AG10803 (cell line): ENCODE measurements at regions not wholly inside any gene's neighbourhood (a gene's known extent, or its start where the extent isn't known, plus 50 kb on each side); places are given as distances from the start of the nearest gene placed in this dataset.

ENCODE experiments used
- DNase-seq: peaks from one replicate; pipeline ENCODE4 v3.0.0; 2010; ENCODE audit warnings: low read depth
- H3K4me3 ChIP-seq: 2 replicates; pipeline ENCODE4 v1.5.1; 2011; ENCODE audit warnings: mild to moderate bottlenecking, low read length, control low read depth
- TF ChIP-seq, protein P1 (sequence below): conservative IDR thresholded peaks from 2 replicates; pipeline ENCODE4 v1.5.1; 2011; ENCODE audit warnings: mild to moderate bottlenecking, low read length, control low read depth, inconsistent platforms

DNA sequence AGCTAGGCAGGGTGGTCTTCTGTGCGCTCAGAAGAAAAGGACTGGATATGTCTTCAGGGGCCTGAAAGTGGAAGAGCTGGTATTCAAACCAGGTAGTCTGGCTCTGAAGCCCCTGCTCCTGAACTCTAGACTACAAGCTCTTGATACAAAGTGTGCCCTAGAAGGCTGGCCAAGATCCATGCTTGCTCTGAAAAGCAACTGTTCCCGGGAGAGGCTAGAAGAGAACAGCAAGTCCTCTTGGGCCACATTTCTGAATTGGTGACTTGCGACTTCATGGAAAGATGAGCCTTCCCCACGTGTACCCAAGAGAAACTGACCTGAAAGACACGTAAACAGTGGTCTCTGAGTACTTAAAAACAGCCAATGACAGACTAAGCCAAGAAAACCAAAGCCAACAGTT is 123.3 kb upstream of the GRIK3 start:
- TF ChIP-seq, protein P1, sequence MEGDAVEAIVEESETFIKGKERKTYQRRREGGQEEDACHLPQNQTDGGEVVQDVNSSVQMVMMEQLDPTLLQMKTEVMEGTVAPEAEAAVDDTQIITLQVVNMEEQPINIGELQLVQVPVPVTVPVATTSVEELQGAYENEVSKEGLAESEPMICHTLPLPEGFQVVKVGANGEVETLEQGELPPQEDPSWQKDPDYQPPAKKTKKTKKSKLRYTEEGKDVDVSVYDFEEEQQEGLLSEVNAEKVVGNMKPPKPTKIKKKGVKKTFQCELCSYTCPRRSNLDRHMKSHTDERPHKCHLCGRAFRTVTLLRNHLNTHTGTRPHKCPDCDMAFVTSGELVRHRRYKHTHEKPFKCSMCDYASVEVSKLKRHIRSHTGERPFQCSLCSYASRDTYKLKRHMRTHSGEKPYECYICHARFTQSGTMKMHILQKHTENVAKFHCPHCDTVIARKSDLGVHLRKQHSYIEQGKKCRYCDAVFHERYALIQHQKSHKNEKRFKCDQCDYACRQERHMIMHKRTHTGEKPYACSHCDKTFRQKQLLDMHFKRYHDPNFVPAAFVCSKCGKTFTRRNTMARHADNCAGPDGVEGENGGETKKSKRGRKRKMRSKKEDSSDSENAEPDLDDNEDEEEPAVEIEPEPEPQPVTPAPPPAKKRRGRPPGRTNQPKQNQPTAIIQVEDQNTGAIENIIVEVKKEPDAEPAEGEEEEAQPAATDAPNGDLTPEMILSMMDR = no peak
- DNase-seq = no peak
- no peak overlapping the region for H3K4me3 ChIP-seq

DNA sequence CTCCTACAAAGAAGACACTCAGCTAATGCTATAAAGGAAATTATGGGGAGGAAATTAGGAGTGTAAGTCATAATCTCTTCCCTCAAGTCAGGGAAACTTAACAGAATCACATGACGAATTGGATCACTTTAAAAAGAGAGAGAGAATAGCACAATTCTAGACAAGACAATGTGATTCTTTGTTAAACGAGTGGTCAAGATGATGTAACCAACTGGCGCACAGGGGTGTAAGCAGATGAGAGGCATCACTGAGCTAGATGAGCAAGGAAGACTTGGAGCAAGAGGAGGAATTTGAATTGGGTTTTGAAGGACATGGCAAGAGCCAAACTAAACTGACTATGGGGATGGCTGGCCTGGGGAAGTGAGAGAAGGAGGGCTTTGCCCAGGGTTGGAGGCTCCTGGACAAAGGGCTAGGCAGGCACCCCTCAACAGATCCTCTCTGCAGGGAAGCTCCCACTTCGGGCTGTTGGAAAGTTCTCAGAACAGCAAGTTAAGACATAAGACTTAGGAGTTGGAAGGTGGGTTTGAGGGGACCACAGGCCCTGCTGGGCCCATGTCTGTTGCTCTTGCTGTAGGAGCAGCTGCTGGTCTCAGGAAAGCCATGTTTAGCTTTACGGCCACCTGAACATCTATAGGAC is 123.9 kb upstream of the GRIK3 start:
- TF ChIP-seq, protein P1 = no peak
- H3K4me3 ChIP-seq = no peak overlapping the region
- no peak for DNase-seq

DNA sequence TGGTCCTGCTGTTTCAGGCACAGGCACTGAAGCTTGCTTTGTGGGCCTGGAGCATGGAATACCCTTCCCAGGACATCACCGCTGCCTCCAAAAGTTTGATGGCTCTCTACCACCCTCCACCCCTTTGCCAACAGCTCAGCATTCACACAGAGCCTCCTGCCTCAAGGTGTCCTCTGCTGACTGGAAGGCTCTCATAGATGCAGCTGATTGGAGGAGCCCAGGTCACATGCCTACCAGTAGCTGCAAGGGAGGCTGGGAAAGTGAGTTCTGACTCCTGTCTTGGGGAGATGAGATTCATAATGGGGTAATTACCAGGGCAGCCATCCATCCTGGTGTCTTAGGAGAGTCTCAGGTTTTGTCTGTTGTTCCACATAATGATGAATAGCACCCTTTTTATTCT is 124.8 kb upstream of the GRIK3 start:
- no peak overlapping the region for H3K4me3 ChIP-seq
- TF ChIP-seq, protein P1 = no peak

DNA sequence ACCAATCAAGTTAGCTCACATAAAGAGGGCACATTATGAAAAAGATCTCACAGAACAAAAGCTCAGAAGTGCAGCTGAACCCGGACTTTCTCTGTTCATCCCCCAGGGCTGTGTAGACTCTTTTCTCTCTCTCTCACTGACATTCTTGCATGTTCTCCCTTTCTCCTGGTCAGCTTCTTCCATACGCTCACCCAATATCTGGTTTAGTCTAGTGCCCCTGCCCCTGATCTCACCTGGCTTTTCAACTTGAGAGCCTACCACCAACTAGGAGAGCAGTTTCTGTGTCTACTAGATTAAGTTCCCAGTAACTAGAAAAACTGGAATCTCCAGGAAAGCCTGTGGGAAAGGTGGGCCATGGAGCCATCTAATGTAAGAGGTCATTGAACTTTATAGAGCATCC is 126.9 kb upstream of the GRIK3 start:
- H3K4me3 ChIP-seq = no peak overlapping the region
- DNase-seq = no peak
- TF ChIP-seq, protein P1 = no peak

More for the DNA sequence above, 124.8 kb upstream of the GRIK3 start:
- no peak for DNase-seq

DNA sequence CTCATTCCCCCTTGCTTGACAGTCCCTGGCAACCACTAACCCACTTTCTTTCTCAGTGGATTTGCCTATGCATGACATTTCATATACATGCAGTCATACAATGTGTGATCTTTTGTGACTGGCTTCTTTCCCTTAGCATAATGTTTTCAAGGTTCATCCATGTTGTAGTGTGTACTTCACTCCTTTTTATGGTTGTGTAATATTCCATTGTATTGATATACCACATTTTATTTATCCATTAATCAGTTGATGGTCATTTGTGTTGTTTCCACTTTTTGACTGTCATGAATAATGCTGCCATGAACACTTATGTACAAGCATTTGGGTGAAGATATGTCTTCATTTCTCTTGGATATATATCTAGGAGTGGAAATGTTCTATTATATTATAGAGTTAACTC is 127.7 kb upstream of the GRIK3 start:
- H3K4me3 ChIP-seq = no peak overlapping the region
- TF ChIP-seq, protein P1 = no peak
- DNase-seq = no peak

DNA sequence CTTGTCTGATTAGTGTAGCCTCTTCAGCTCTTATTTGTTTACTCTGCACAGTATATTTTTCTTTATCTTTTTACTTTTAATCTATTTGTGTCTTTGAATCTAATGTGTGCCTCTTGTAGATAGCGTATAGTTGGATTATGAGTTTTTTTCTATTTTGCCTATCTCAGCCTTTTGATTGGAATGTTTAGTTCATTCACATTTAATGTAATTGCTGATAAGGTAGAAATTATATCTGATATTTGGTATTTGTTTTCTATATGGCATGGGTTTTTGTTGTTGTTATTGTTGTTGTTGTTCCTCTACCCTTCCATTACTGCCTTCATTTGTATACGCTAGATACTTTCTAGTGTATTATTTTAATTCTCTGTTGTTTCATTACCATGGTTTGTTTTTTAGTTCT is 131.7 kb upstream of the GRIK3 start:
- H3K4me3 ChIP-seq = no peak overlapping the region
- TF ChIP-seq, protein P1 = no peak
- no peak for DNase-seq

DNA sequence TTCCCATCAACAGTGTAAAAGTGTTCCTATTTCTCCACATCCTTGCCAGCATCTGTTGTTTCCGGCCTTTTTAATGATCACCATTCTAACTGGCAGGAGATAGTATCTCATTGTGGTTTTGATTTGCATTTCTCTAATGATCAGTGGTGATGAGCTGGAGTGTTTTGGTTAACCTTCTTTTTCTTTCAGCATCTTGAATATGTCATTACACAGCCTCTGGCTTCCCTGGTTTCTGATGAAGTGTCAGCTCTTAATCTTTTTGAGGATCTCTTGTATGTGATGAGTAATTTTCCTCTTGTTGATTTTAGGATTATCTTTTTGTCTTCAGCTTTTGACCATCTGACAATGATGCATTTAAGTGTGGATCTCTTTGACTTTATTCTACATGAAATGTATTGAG is 133.2 kb upstream of the GRIK3 start:
- H3K4me3 ChIP-seq = no peak overlapping the region
- TF ChIP-seq, protein P1 = no peak
- DNase-seq = no peak
